ENCODE measurements at regions not wholly inside any gene's neighbourhood (a gene's known extent, or its start where the extent isn't known, plus 50 kb on each side); places are given as distances from the start of the nearest gene placed in this dataset.

DNA sequence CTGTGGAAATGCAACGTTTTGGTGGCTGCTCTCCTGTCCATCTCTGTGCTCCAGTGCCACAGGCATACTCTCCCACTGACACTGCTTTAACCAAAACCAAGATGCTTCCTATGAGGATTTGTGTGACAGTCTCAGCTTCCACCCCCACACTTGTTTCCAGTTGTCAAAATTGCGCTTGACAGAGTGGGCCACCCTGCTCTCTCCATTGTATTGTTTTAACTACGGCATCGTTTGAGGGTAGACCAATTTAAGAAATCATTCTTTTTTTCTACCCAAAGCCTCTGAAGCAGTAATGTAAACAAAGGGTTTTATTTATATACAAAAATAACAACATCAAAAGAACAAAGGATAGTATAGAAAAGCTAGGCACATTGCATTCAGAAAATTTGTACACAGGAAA is 178.0 kb downstream of the INHBA start:
- TF ChIP-seq POLR2A (IDR thresholded peaks at IDR 0.05; ENCODE audit: low read depth, low read length) (no peak), POLR2AphosphoS5 (IDR thresholded peaks at IDR 0.05; ENCODE audit: low read depth, low read length) (no peak)
